HG03108 (cell line): ENCODE measurements at regions not wholly inside any gene's neighbourhood (a gene's known extent, or its start where the extent isn't known, plus 50 kb on each side); places are given as distances from the start of the nearest gene placed in this dataset.

Source experiments
- ATAC-seq: cut with Tn5 transposase; IDR thresholded peaks from one replicate; pipeline ENCODE4 v1.9.1; 2021; ENCODE audit warnings: moderate library complexity; ENCODE audit not compliant: unreplicated experiment

GRCh38 chr2:19725392-19725791 lies 176.4 kb downstream of the TTC32 start:
- no peak for ATAC-seq

- no peak for ATAC-seq
Observed at GRCh38 chr2:19723021-19723420, 178.8 kb downstream of the TTC32 start.

- no peak for ATAC-seq
Observed at GRCh38 chr2:19722531-19722971, 179.2 kb downstream of the TTC32 start.

GRCh38 chr2:19720306-19720705 lies 181.5 kb downstream of the TTC32 start:
- ATAC-seq: no peak

GRCh38 chr2:19719540-19719939 lies 182.2 kb downstream of the TTC32 start:
- no peak for ATAC-seq

GRCh38 chr2:19717446-19717845 lies 184.3 kb downstream of the TTC32 start:
- ATAC-seq: no peak

GRCh38 chr2:19714926-19715325 lies 186.9 kb downstream of the TTC32 start:
- ATAC-seq: no peak

GRCh38 chr2:19712850-19713249 lies 188.9 kb downstream of the TTC32 start:
- no peak for ATAC-seq

- no peak for ATAC-seq
Observed at GRCh38 chr2:19711470-19712372, 190.1 kb downstream of the TTC32 start.

- ATAC-seq: no peak
Observed at GRCh38 chr2:19710230-19710629, 191.6 kb downstream of the TTC32 start.

GRCh38 chr2:19709553-19709952 lies 192.2 kb downstream of the TTC32 start:
- no peak for ATAC-seq

- no peak for ATAC-seq
Observed at GRCh38 chr2:19708776-19709175, 193.0 kb downstream of the TTC32 start.

GRCh38 chr2:19706332-19706731 lies 195.5 kb downstream of the TTC32 start:
- ATAC-seq: no peak

- no peak for ATAC-seq
Observed at GRCh38 chr2:19702267-19702666, 199.5 kb downstream of the TTC32 start.

- ATAC-seq: no peak
Observed at GRCh38 chr2:19700861-19701585, 200.8 kb downstream of the TTC32 start.

GRCh38 chr2:19697131-19697530 lies 204.7 kb downstream of the TTC32 start:
- no peak for ATAC-seq

- no peak for ATAC-seq
Observed at GRCh38 chr2:19695706-19696105, 206.1 kb downstream of the TTC32 start.

- no peak for ATAC-seq
Observed at GRCh38 chr2:19691892-19692291, 209.9 kb downstream of the TTC32 start.

- ATAC-seq: no peak
Observed at GRCh38 chr2:19690429-19690828, 211.4 kb downstream of the TTC32 start.

GRCh38 chr2:19689646-19690168 lies 212.1 kb downstream of the TTC32 start:
- no peak for ATAC-seq

GRCh38 chr2:19688059-19688458 lies 213.7 kb downstream of the TTC32 start:
- no peak for ATAC-seq
